HEK293 (cell line): ENCODE measurements at regions not wholly inside any gene's neighbourhood (a gene's known extent, or its start where the extent isn't known, plus 50 kb on each side); places are given as distances from the start of the nearest gene placed in this dataset.

Experiments
- CTCF ChIA-PET: fragments of 350-600 bp; formaldehyde crosslinking; extraction: SDS; loops from one replicate; lab custom pipeline; 2021; ENCODE audit warnings: antibody characterized with exemption; lab: Yijun Ruan, JAX
- POLR2A ChIA-PET: fragments of 300-600 bp; formaldehyde crosslinking; extraction: SDS; loops from one replicate; lab custom pipeline; 2020; ENCODE audit warnings: antibody characterized with exemption, inconsistent platforms; lab: Yijun Ruan, JAX
- H3K27ac ChIP-seq: fragments of 200-500 bp; sonication (Bioruptor generic); 2 replicates; pipeline ENCODE4 v1.5.1; 2014; ENCODE audit warnings: low read depth, low read length, control low read depth, inconsistent platforms; ENCODE audit errors: extremely low read depth
- H3K36me3 ChIP-seq, 2 experiments: fragments of 200-500 bp in 1 of 2; sonication (Bioruptor generic) in 1 of 2; 1 replicate in 1 of 2; 2 replicates in 1 of 2; pipeline ENCODE4 v1.5.1; 2014 to 2017; ENCODE audit warnings: inconsistent platforms in 2 of 2, low read length in 2 of 2; ENCODE audit not compliant: control insufficient read depth in 2 of 2, insufficient read depth in 1 of 2
- H3K4me1 ChIP-seq: fragments of 200-500 bp; sonication (Bioruptor generic); 2 replicates; pipeline ENCODE4 v1.5.1; 2014; ENCODE audit warnings: mild to moderate bottlenecking, low read length, inconsistent platforms; ENCODE audit not compliant: control insufficient read depth, insufficient read depth
- H3K4me3 ChIP-seq: 2 replicates; pipeline ENCODE4 v1.5.1; 2011; ENCODE audit warnings: low read depth, mild to moderate bottlenecking, control low read depth, low read length, moderate library complexity
- H3K9me3 ChIP-seq: fragments of 200-500 bp; sonication (Bioruptor generic); 2 replicates; pipeline ENCODE4 v1.5.1; 2014; ENCODE audit warnings: low read depth, low read length, inconsistent platforms; ENCODE audit not compliant: control insufficient read depth, insufficient read depth
- FEZF1 ChIP-seq: fragments of 450-650 bp; formaldehyde crosslinking; IDR thresholded peaks from 2 replicates; pipeline ENCODE4 v1.5.1; 2016; ENCODE audit warnings: missing biosample characterization, missing genetic modification characterization
- HOXD13 ChIP-seq: sonication (generic); formaldehyde crosslinking; IDR thresholded peaks from 2 replicates; pipeline ENCODE4 v1.8.0; 2022; ENCODE audit warnings: missing genetic modification reagents, borderline replicate concordance
- MEIS1 ChIP-seq: sonication (generic); formaldehyde crosslinking; IDR thresholded peaks from 2 replicates; pipeline ENCODE4 v1.8.1; 2022; ENCODE audit warnings: missing genetic modification reagents, mild to moderate bottlenecking, borderline replicate concordance
- ZBTB48 ChIP-seq: fragments of 450-650 bp; formaldehyde crosslinking; IDR thresholded peaks from 2 replicates; pipeline ENCODE4 v1.5.1; 2016; ENCODE audit warnings: missing biosample characterization, missing genetic modification characterization
- ZFP37 ChIP-seq: fragments of 450-650 bp; formaldehyde crosslinking; IDR thresholded peaks from 2 replicates; pipeline ENCODE4 v1.5.1; 2016; ENCODE audit warnings: missing biosample characterization, missing genetic modification characterization
- ZNF112 ChIP-seq: fragments of 450-650 bp; formaldehyde crosslinking; IDR thresholded peaks from 2 replicates; pipeline ENCODE4 v1.5.0; 2017; ENCODE audit warnings: missing biosample characterization, missing genetic modification characterization
- ZNF146 ChIP-seq: fragments of 450-650 bp; formaldehyde crosslinking; IDR thresholded peaks from 2 replicates; pipeline ENCODE4 v1.5.1; 2016; ENCODE audit warnings: missing biosample characterization, missing genetic modification characterization
- ZNF175 ChIP-seq: fragments of 450-650 bp; formaldehyde crosslinking; IDR thresholded peaks from 2 replicates; pipeline ENCODE4 v1.5.1; 2016; ENCODE audit warnings: missing biosample characterization, missing genetic modification characterization
- ZNF311 ChIP-seq: fragments of 450-650 bp; formaldehyde crosslinking; IDR thresholded peaks from 2 replicates; pipeline ENCODE4 v1.5.1; 2017; ENCODE audit warnings: missing biosample characterization, missing genetic modification characterization, borderline replicate concordance
- ZNF426 ChIP-seq: fragments of 450-650 bp; formaldehyde crosslinking; IDR thresholded peaks from 2 replicates; pipeline ENCODE4 v1.5.1; 2017; ENCODE audit warnings: missing biosample characterization, missing genetic modification characterization, mild to moderate bottlenecking, inconsistent platforms, moderate library complexity
- ZNF449 ChIP-seq: fragments of 450-650 bp; formaldehyde crosslinking; IDR thresholded peaks from 2 replicates; pipeline ENCODE4 v1.5.1; 2017; ENCODE audit warnings: missing biosample characterization, mild to moderate bottlenecking, missing genetic modification characterization, moderate library complexity
- ZNF513 ChIP-seq: fragments of 450-650 bp; IDR thresholded peaks from 2 replicates; pipeline ENCODE4 v1.5.1; 2018; ENCODE audit warnings: missing biosample characterization, missing genetic modification characterization
- ZNF514 ChIP-seq: fragments of 450-650 bp; formaldehyde crosslinking; IDR thresholded peaks from 2 replicates; pipeline ENCODE4 v1.5.1; 2016; ENCODE audit warnings: missing biosample characterization, missing genetic modification characterization
- ZNF518A ChIP-seq: fragments of 450-650 bp; formaldehyde crosslinking; conservative IDR thresholded peaks from 2 replicates; pipeline ENCODE4 v1.5.1; 2016; ENCODE audit warnings: low read depth, missing biosample characterization, missing genetic modification characterization
- ZNF529 ChIP-seq: fragments of 450-650 bp; formaldehyde crosslinking; IDR thresholded peaks from 2 replicates; pipeline ENCODE4 v1.5.1; 2017; ENCODE audit warnings: missing genetic modification characterization, missing biosample characterization; ENCODE audit not compliant: insufficient replicate concordance
- ZNF549 ChIP-seq: fragments of 450-650 bp; IDR thresholded peaks from 2 replicates; pipeline ENCODE4 v1.5.1; 2018; ENCODE audit warnings: missing biosample characterization, missing genetic modification characterization, mild to moderate bottlenecking, inconsistent platforms, moderate library complexity
- ZNF558 ChIP-seq: fragments of 450-650 bp; formaldehyde crosslinking; IDR thresholded peaks from 2 replicates; pipeline ENCODE4 v1.5.1; 2016; ENCODE audit warnings: missing biosample characterization, missing genetic modification characterization
- ZNF623 ChIP-seq: fragments of 450-650 bp; formaldehyde crosslinking; IDR thresholded peaks from 2 replicates; pipeline ENCODE4 v1.5.1; 2016; ENCODE audit warnings: missing biosample characterization, missing genetic modification characterization
- ZSCAN30 ChIP-seq: fragments of 450-650 bp; IDR thresholded peaks from 2 replicates; pipeline ENCODE4 v1.5.1; 2018; ENCODE audit warnings: missing biosample characterization, mild to moderate bottlenecking, missing genetic modification characterization, moderate library complexity

- no peaks in the 10 kb centered on the region for H3K4me1 ChIP-seq
- no peaks in the 10 kb centered on the region for H3K9me3 ChIP-seq
- H3K27ac ChIP-seq = no peak overlapping the region
- POLR2A ChIA-PET = no interaction called here
- CTCF ChIA-PET = no interaction called here
- H3K4me3 ChIP-seq = no peak overlapping the region
- H3K36me3 ChIP-seq = no peaks in the 10 kb centered on the region
- TF ChIP-seq ZNF175 (tag by site-specific recombination) = no peak
- no peak for TF ChIP-seq ZSCAN30 (tag by site-specific recombination)
- TF ChIP-seq ZNF513 (tag by site-specific recombination) = no peak
- TF ChIP-seq ZNF549 = no peak
- TF ChIP-seq ZBTB48 (tag by site-specific recombination) = no peak
- no peak for TF ChIP-seq ZNF623 (tag by site-specific recombination)
- TF ChIP-seq ZNF449 (tag by site-specific recombination) = no peak
- TF ChIP-seq FEZF1 (tag by site-specific recombination) = no peak
These were observed 1407.0 kb upstream of the CELF4 start for GRCh38 chr18:38972571-38972970.

GRCh38 chr18:38971881-38972280 lies 1406.3 kb upstream of the CELF4 start:
- Histone ChIP-seq H3K4me3 (no peak overlapping the region), H3K36me3 (no peaks in the 10 kb centered on the region), H3K9me3 (no peaks in the 10 kb centered on the region), H3K27ac (no peak overlapping the region), H3K4me1 (no peaks in the 10 kb centered on the region)
- no peak for TF ChIP-seq ZNF311 (tag by site-specific recombination)
- TF ChIP-seq ZNF514 (tag by site-specific recombination) = no peak
- TF ChIP-seq ZNF518A (tag by site-specific recombination) = no peak
- no peak for TF ChIP-seq MEIS1 (CRISPR knock-in tag)
- TF ChIP-seq ZNF558 (tag by site-specific recombination) = no peak
- no peak for TF ChIP-seq HOXD13
- POLR2A ChIA-PET = no interaction called here
- CTCF ChIA-PET = no interaction called here

GRCh38 chr18:38966841-38967240 lies 1401.2 kb upstream of the CELF4 start:
- Histone ChIP-seq H3K9me3 (no peaks in the 10 kb centered on the region), H3K36me3 (no peaks in the 10 kb centered on the region), H3K27ac (no peak overlapping the region)
- ChIA-PET POLR2A (no interaction called here), CTCF (no interaction called here)
- TF ChIP-seq ZNF112 (tag by site-specific recombination) (no peak), ZFP37 (no peak), ZNF426 (tag by site-specific recombination) (no peak), ZNF529 (tag by site-specific recombination) (no peak), ZNF146 (tag by site-specific recombination) (no peak)
- TF ChIP-seq, all 188 proteins: peak for 0
- Histone ChIP-seq H3K4me1 (no peaks in the 10 kb centered on the region), H3K4me3 (no peak overlapping the region)
